ENCODE measurements at regions not wholly inside any gene's neighbourhood (a gene's known extent, or its start where the extent isn't known, plus 50 kb on each side); places are given as distances from the start of the nearest gene placed in this dataset.

DNA sequence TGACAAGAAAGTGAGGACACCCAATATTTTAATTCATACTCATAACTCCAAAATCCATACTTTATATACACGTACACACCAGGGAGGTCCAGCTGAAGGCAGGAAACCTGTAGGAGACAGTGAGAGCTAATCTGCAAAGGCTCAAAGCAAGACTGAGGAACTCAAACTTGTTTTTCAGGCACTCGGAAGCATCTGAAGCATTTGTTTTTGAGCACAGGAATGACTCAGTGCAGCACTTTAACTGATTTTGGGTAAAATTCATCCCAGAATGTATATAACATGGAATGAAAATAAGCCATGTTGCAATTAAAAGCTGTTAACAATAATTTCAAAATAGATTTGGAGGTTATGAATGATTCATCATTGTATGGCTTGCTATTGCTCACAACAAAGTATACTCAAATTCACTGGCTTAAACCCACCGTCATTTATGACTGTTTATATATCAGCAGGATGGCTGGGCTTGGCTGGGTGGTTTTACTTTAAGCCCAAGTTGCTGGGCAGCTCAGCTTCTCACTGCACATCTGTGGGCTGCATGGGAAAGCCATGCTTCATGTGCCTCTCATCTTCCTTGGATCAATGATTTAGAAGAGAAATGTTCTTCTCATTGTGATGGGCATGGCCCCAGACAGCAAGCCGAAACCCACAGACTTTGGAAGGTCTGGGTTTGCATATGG is 177.0 kb downstream of the RFC3 start:
- TF ChIP-seq, protein P1, sequence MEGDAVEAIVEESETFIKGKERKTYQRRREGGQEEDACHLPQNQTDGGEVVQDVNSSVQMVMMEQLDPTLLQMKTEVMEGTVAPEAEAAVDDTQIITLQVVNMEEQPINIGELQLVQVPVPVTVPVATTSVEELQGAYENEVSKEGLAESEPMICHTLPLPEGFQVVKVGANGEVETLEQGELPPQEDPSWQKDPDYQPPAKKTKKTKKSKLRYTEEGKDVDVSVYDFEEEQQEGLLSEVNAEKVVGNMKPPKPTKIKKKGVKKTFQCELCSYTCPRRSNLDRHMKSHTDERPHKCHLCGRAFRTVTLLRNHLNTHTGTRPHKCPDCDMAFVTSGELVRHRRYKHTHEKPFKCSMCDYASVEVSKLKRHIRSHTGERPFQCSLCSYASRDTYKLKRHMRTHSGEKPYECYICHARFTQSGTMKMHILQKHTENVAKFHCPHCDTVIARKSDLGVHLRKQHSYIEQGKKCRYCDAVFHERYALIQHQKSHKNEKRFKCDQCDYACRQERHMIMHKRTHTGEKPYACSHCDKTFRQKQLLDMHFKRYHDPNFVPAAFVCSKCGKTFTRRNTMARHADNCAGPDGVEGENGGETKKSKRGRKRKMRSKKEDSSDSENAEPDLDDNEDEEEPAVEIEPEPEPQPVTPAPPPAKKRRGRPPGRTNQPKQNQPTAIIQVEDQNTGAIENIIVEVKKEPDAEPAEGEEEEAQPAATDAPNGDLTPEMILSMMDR (conservative IDR thresholded peaks at IDR 0.05) = no peak
- no peak for TF ChIP-seq EZH2 (IDR thresholded peaks at IDR 0.05; ENCODE audit: low read depth)
